SK-N-MC (cell line): ENCODE measurements at regions not wholly inside any gene's neighbourhood (a gene's known extent, or its start where the extent isn't known, plus 50 kb on each side); places are given as distances from the start of the nearest gene placed in this dataset.

ENCODE experiments used
- EZH2 ChIP-seq: fragments of 200-600 bp; sonication (generic); IDR thresholded peaks from one replicate; pipeline ENCODE4 v1.6.1; 2017; ENCODE audit warnings: antibody characterized with exemption
- FOXP2 ChIP-seq: optimal IDR thresholded peaks from 2 replicates; pipeline ENCODE3; 2011; ENCODE audit warnings: mild to moderate bottlenecking, moderate library complexity; ENCODE audit not compliant: insufficient read depth; ENCODE audit errors: extremely low read length, control extremely low read depth
- POLR2AphosphoS5 ChIP-seq: IDR thresholded peaks from 2 replicates; pipeline ENCODE4 v1.6.1; 2012; ENCODE audit warnings: mild to moderate bottlenecking, low read depth, low read length, borderline replicate concordance

DNA sequence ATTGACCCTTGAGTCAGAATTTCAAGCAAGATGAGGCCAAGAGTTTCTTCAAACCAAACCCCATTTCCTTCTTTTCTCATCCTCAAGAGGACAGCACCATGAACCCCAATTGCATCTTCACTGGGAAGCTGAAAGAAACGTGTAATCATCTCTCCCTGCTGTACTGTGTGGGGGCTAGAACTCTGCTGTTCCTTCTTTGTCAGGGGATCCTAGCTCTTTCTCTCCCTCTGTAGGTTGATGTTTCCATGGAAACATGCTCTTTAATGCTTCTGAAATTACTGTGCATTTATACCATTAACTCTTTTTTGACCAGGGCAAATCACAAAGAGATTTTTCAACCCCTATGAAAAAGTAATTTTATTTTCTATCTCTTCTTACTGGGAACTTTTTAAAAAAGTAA is 295.1 kb downstream of the GRIN2B start:
- TF ChIP-seq POLR2AphosphoS5 (no peak), EZH2 (no peak), FOXP2 (no peak)
